ENCODE measurements at regions not wholly inside any gene's neighbourhood (a gene's known extent, or its start where the extent isn't known, plus 50 kb on each side); places are given as distances from the start of the nearest gene placed in this dataset.

- TF ChIP-seq SMC3 (IDR thresholded peaks at IDR 0.05; ENCODE audit: low read depth, low read length) (no peak), RFX5 (IDR thresholded peaks at IDR 0.05; ENCODE audit: low read length) (no peak), FOXM1 (IDR thresholded peaks at IDR 0.05; ENCODE audit: low read depth) (no peak), USF2 (IDR thresholded peaks at IDR 0.05; ENCODE audit: borderline replicate concordance, low read depth, low read length) (no peak), TAF1 (IDR thresholded peaks at IDR 0.05; ENCODE audit: borderline replicate concordance, low read depth, low read length) (no peak), FOSL2 (IDR thresholded peaks at IDR 0.05; ENCODE audit: borderline replicate concordance, low read depth) (no peak)
- TF ChIP-seq, protein P1, sequence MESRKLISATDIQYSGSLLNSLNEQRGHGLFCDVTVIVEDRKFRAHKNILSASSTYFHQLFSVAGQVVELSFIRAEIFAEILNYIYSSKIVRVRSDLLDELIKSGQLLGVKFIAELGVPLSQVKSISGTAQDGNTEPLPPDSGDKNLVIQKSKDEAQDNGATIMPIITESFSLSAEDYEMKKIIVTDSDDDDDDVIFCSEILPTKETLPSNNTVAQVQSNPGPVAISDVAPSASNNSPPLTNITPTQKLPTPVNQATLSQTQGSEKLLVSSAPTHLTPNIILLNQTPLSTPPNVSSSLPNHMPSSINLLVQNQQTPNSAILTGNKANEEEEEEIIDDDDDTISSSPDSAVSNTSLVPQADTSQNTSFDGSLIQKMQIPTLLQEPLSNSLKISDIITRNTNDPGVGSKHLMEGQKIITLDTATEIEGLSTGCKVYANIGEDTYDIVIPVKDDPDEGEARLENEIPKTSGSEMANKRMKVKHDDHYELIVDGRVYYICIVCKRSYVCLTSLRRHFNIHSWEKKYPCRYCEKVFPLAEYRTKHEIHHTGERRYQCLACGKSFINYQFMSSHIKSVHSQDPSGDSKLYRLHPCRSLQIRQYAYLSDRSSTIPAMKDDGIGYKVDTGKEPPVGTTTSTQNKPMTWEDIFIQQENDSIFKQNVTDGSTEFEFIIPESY (IDR thresholded peaks at IDR 0.05; ENCODE audit: borderline replicate concordance, low read depth) = no peak
These were observed 109.2 kb downstream of the PPP1R3A start (continued) for GRCh38 chr7:113809581-113809980.

DNA sequence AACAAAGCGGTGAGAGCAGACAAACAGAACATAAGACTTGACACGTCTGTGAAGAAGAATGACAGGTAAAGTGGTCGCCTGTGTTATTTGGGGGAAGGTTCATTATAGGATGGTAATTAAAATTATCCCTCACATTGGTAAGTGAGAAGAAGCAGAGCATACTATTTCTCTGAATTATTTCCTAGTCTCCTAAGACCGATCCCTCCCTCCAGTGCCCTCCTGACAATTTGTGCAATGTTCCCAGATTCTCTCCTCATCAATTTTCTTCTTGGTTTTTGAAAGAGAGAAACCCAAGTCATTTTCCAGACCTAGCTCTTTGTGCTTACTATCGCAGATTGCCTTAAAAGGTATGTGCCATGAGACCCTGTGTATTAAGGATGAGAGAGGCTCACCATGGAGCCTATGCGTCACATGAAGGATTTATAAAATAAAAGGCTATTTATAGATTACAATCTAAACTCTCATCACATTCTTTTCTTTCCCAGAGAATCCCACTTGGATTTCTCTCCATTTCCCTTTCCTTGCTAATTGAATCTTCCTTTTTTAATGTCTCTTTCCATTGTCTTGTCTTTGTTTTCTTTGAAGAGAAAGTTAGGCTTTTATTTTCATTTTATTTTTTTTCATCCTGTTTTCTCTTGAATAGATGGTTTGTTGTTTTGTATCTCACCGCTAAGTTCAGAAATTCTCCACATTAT lies 112.0 kb downstream of the PPP1R3A start:
- Histone ChIP-seq H3K79me2 (ENCODE audit: insufficient read depth) (no peaks in the 10 kb centered on the region), H3K4me3 (ENCODE audit: low read depth in 2 of 2, low read length in 1 of 2) (no peak overlapping the region), H4K20me1 (ENCODE audit: insufficient read depth) (no peaks in the 10 kb centered on the region), H3K9ac (peak overlapping the region; percentile 2; the same call in 1 of the 2 replicates), H3K9me2 (no peaks in the 10 kb centered on the region), H2AFZ (ENCODE audit: low read depth) (peak overlapping the region; percentile 57; the same call in 1 of the 2 replicates), H3K27me3 (ENCODE audit: insufficient read depth) (no peaks in the 10 kb centered on the region), H3K36me3 (replicated peaks in 1 of 2; ENCODE audit: control insufficient read depth in 1 of 2, insufficient read depth in 2 of 2, low read length in 1 of 2) (no peaks in the 10 kb centered on the region), H3K9me3 (no peaks in the 10 kb centered on the region), H3K4me2 (peak overlapping the region; percentile 47; the same call in 1 of the 2 replicates), H3K27ac (ENCODE audit: low read depth in 2 of 2, low read length in 1 of 2) (peak overlapping the region in 1 of 2 experiments; percentile 79; a peak in 2 of 4 replicates), H3K4me1 (ENCODE audit: control insufficient read depth in 1 of 2, insufficient read depth in 2 of 2, low read depth in 1 of 2, low read length in 1 of 2) (peaks cover 0 to 10% of the 10 kb centered on the region in 2 experiments; a peak in 1 of 4 replicates), H3F3A (replicated peaks; ENCODE audit: insufficient read depth) (peaks cover 3% of the 10 kb centered on the region)
- TF ChIP-seq MAX (IDR thresholded peaks at IDR 0.05; ENCODE audit: low read depth) (no peak), SIN3A (IDR thresholded peaks at IDR 0.05; ENCODE audit: borderline replicate concordance, low read depth, low read length) (no peak), NFIC (IDR thresholded peaks at IDR 0.05; ENCODE audit: borderline replicate concordance) (no peak), EZH2phosphoT487 (IDR thresholded peaks at IDR 0.05; ENCODE audit: borderline replicate concordance, low read depth) (no peak), YY1 (IDR thresholded peaks at IDR 0.05; ENCODE audit: low read depth) (no peak), SMC3 (IDR thresholded peaks at IDR 0.05; ENCODE audit: low read depth, low read length) (no peak), ELF1 (IDR thresholded peaks at IDR 0.05) (no peak), TCF12 (IDR thresholded peaks at IDR 0.05) (no peak), TEAD4 (IDR thresholded peaks at IDR 0.05; ENCODE audit: borderline replicate concordance, insufficient read depth) (no peak), NRF1 (IDR thresholded peaks at IDR 0.05; ENCODE audit: low read depth, low read length) (no peak), RFX5 (IDR thresholded peaks at IDR 0.05; ENCODE audit: low read length) (no peak), EP300 (IDR thresholded peaks at IDR 0.05; ENCODE audit: borderline replicate concordance in 1 of 2, low read depth in 1 of 2, low read length in 1 of 2) (no peak)
- TF ChIP-seq, protein P1 (IDR thresholded peaks at IDR 0.05; ENCODE audit: borderline replicate concordance, low read depth) = no peak
- 5% methylated on average over 7 of the region's 7 CpGs for WGBS (ENCODE audit: low lambda C conversion rate)
- ChIA-PET POLR2A (no interaction called here), CTCF (no interaction called here)
- no peak for DNase-seq
